Effector CD4-positive, alpha-beta T cell (primary cell): ENCODE measurements at regions not wholly inside any gene's neighbourhood (a gene's known extent, or its start where the extent isn't known, plus 50 kb on each side); places are given as distances from the start of the nearest gene placed in this dataset.
"Not testable (repeated sequence)": the region's sequence is repeated elsewhere in the genome, so short reads cannot be mapped to it uniquely, and the experiment has no call there.

Experiments
- DNase-seq: peaks from one replicate; pipeline ENCODE4 v3.0.0-alpha.2; 2020

GRCh38 chr9:97096793-97097192, 57.9 kb upstream of the CTSV start:
- DNase-seq = no peak

GRCh38 chr9:97089361-97089760, 50.4 kb upstream of the CTSV start:
- not testable (repeated sequence) for DNase-seq
